ENCODE measurements at regions not wholly inside any gene's neighbourhood (a gene's known extent, or its start where the extent isn't known, plus 50 kb on each side); places are given as distances from the start of the nearest gene placed in this dataset.

- no peak overlapping the region for H3K27ac ChIP-seq
- no peaks in the 10 kb centered on the region for H3K4me1 ChIP-seq
- no peaks in the 10 kb centered on the region for H3K27me3 ChIP-seq
- ATAC-seq (ENCODE audit: low FRiP score in 2 of 2) (no peak), DNase-seq (no peak)
- 73 to 80% methylated on average over 2 of the region's 2 CpGs for WGBS, 2 donors
- TF ChIP-seq POLR2A (IDR thresholded peaks at IDR 0.05) = no peak
- TF ChIP-seq POLR2AphosphoS5 (IDR thresholded peaks at IDR 0.05) = no peak
- TF ChIP-seq CTCF (IDR thresholded peaks at IDR 0.05) = no peak
- TF ChIP-seq EP300 (IDR thresholded peaks at IDR 0.05) = no peak
- no peaks in the 10 kb centered on the region for H3K9me3 ChIP-seq
- no peaks in the 10 kb centered on the region for H3K36me3 ChIP-seq
- no peak overlapping the region for H3K4me3 ChIP-seq
Measured at GRCh38 chr5:110043025-110043424, 353.3 kb downstream of the MAN2A1 start.

GRCh38 chr5:110045158-110045557 is 355.4 kb downstream of the MAN2A1 start:
- Histone ChIP-seq H3K36me3 (no peaks in the 10 kb centered on the region), H3K9me3 (no peaks in the 10 kb centered on the region), H3K4me1 (no peaks in the 10 kb centered on the region), H3K4me3 (no peak overlapping the region), H3K27ac (no peak overlapping the region), H3K27me3 (no peaks in the 10 kb centered on the region)
- 29 to 45% methylated on average over 1 of the region's 1 CpG for WGBS, 2 donors
- ATAC-seq (ENCODE audit: low FRiP score in 2 of 2) (no peak), DNase-seq (no peak)
- TF ChIP-seq EP300 (IDR thresholded peaks at IDR 0.05) (no peak), CTCF (IDR thresholded peaks at IDR 0.05) (no peak), POLR2AphosphoS5 (IDR thresholded peaks at IDR 0.05) (no peak), POLR2A (IDR thresholded peaks at IDR 0.05) (no peak)

GRCh38 chr5:110048491-110048890 is 358.8 kb downstream of the MAN2A1 start:
- Histone ChIP-seq H3K36me3 (no peaks in the 10 kb centered on the region), H3K9me3 (no peaks in the 10 kb centered on the region), H3K27me3 (no peaks in the 10 kb centered on the region), H3K27ac (no peak overlapping the region), H3K4me3 (no peak overlapping the region), H3K4me1 (no peaks in the 10 kb centered on the region)
- WGBS, 2 donors = 80 to 81% methylated on average over 2 of the region's 2 CpGs
- no peak for ATAC-seq (ENCODE audit: low FRiP score in 2 of 2)
- TF ChIP-seq POLR2AphosphoS5 (IDR thresholded peaks at IDR 0.05) (no peak), POLR2A (IDR thresholded peaks at IDR 0.05) (no peak), CTCF (IDR thresholded peaks at IDR 0.05) (no peak), EP300 (IDR thresholded peaks at IDR 0.05) (no peak)
- DNase-seq = no peak

GRCh38 chr5:110049816-110050215 is 360.1 kb downstream of the MAN2A1 start:
- DNase-seq (no peak), ATAC-seq (ENCODE audit: low FRiP score in 2 of 2) (no peak)
- no peak for TF ChIP-seq POLR2AphosphoS5 (IDR thresholded peaks at IDR 0.05)
- TF ChIP-seq EP300 (IDR thresholded peaks at IDR 0.05) = no peak
- no peak for TF ChIP-seq CTCF (IDR thresholded peaks at IDR 0.05)
- no peak for TF ChIP-seq POLR2A (IDR thresholded peaks at IDR 0.05)
- Histone ChIP-seq H3K4me3 (no peak overlapping the region), H3K36me3 (no peaks in the 10 kb centered on the region), H3K27me3 (no peaks in the 10 kb centered on the region), H3K27ac (no peak overlapping the region), H3K4me1 (peaks cover 0 to 11% (median 0%) of the 10 kb centered on the region in 4 donors), H3K9me3 (no peaks in the 10 kb centered on the region)
- WGBS, 2 donors = 70 to 85% methylated on average over 2 of the region's 2 CpGs

- H3K27me3 ChIP-seq = no peaks in the 10 kb centered on the region
- no peaks in the 10 kb centered on the region for H3K36me3 ChIP-seq
- TF ChIP-seq EP300 (IDR thresholded peaks at IDR 0.05) = no peak
- no peak for TF ChIP-seq CTCF (IDR thresholded peaks at IDR 0.05)
- no peak for TF ChIP-seq POLR2A (IDR thresholded peaks at IDR 0.05)
- ATAC-seq (ENCODE audit: low FRiP score in 2 of 2) (no peak), DNase-seq (no peak)
- no peak overlapping the region for H3K27ac ChIP-seq
- H3K4me3 ChIP-seq = no peak overlapping the region
- peaks cover 0 to 12% (median 0%) of the 10 kb centered on the region in 4 donors for H3K4me1 ChIP-seq
- 87 to 93% methylated on average over 5 of the region's 5 CpGs for WGBS, 2 donors
- H3K9me3 ChIP-seq = no peaks in the 10 kb centered on the region
Measured at GRCh38 chr5:110050640-110051345, 361.1 kb downstream of the MAN2A1 start.
